ENCODE measurements at regions not wholly inside any gene's neighbourhood (a gene's known extent, or its start where the extent isn't known, plus 50 kb on each side); places are given as distances from the start of the nearest gene placed in this dataset.
"Not testable (repeated sequence)": the region's sequence is repeated elsewhere in the genome, so short reads cannot be mapped to it uniquely, and the experiment has no call there.

DNA sequence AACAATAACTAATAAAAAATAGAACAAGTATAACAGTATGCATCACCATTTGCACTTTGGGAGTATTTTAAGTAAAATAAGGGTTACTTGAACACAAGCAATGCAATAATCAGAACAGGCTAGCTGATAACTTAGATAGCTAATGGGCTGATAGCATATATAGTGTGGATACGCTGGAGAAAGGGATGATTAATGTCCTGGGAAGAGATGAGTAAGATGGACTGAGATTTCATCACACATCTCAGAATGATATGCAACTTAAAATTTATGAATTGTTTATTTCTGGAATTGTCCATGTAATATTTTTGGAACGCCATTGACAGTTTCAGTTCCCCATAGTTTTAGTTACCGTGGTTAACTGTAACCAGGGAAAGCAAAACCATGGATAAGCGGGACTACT lies 173.6 kb downstream of the ISL1 start:
- in situ Hi-C loops (cut with HindIII; ENCODE audit: low sequenced_read_pairs): no loop called here
- no peak for DNase-seq (ENCODE audit: low spot score)

DNA sequence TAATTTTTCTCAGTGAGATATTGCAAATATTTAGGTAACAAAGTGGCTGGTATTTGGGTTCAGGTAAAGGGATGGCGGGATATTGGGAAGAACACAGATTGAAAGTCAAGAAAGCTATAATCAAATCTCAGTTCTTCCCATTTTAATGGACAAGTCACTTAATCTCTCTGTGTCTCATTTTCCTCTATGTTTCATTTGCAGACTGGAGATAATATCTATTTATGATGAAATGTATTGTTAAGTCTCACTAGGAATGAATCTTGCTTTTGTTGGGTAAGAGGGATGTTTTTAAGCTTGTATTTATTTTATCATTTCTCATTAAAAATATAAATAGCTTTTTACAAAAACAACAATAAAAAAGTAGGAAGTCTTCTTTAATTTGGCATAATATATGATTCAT lies 175.4 kb downstream of the ISL1 start:
- in situ Hi-C loops (cut with HindIII; ENCODE audit: low sequenced_read_pairs): no loop called here
- DNase-seq (ENCODE audit: low spot score): no peak

- in situ Hi-C loops (cut with HindIII; ENCODE audit: low sequenced_read_pairs): no loop called here
- DNase-seq (ENCODE audit: low spot score): no peak
Observed at GRCh38 chr5:51559339-51559738, 176.1 kb downstream of the ISL1 start.

DNA sequence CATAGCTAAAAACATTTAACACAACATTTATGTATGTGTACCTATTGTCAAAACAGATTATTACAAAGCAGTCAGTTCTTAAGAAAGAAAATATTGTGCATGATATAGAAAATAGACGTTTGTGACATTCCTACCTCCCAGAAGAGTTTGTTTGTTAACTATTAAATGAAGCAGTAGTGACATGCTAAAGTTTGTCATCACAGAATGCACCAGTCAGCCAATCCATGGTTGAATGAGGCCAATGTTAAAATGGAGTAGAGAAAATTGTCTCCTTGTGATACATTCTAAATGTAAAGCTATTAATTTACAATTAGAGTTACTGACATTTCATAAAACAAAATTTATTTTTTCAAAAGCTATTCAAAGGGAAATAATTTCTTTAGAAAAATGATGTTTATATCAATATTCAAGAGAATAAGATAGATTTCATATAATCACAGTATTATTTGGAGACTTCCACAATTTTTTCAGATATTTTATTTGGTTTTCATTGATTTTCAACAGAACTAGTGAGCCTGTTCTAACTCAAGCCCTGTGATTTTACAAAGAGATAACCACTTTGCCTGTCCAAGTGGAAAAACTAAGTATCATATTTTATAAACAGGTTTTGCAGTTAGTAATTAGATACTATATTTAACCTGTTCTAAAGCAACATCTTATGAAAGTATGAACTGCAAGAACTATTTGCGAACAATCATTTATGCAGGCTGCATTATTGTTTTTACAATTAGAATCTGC lies 176.8 kb downstream of the ISL1 start:
- no peak for DNase-seq (ENCODE audit: low spot score)

DNA sequence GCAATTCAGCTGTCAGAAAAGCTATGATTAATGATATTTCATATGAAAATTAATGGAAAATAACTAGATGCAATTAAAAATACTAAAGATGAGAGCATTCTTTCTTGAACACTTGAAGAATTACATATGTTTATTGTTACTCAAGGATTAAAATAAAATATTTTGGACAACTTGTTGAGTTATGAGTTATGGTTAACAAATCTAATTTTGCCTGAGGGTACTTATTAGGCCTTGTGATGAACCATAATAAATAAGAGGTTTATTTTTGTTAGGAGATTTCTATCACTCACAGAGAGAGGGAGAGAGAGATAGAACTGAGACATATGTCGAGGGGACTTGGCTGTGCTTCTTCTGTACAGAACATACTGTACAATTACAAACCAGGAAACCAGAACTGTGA lies 183.7 kb downstream of the ISL1 start:
- in situ Hi-C loops (cut with HindIII; ENCODE audit: low sequenced_read_pairs): no loop called here
- no peak for DNase-seq (ENCODE audit: low spot score)

More for the DNA sequence above, 176.8 kb downstream of the ISL1 start:
- in situ Hi-C loops (cut with HindIII; ENCODE audit: low sequenced_read_pairs): no loop called here

DNA sequence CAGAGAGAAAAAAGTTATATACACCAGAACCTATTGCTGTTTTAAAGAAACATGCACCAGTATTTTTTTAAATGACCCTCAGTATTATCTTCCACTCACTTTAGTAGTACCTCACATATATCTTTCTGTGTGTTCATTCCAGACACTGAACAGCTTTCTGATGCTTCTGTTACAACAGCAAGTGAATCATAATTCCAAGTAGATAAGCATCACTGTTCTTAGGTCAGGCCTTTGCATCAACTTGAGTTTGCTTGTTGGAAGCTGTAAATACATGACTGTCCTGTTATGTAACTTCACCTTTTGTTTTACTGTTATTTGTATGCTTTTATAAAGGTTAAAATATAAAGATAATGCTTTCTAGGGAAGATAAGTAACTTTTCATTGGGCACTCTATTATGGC lies 184.4 kb downstream of the ISL1 start:
- in situ Hi-C loops (cut with HindIII; ENCODE audit: low sequenced_read_pairs): no loop called here
- no peak for DNase-seq (ENCODE audit: low spot score)

GRCh38 chr5:51573835-51574234 lies 190.6 kb downstream of the ISL1 start:
- in situ Hi-C loops (cut with HindIII; ENCODE audit: low sequenced_read_pairs): no loop called here
- no peak for DNase-seq (ENCODE audit: low spot score)

GRCh38 chr5:51582871-51583394 lies 199.7 kb downstream of the ISL1 start:
- DNase-seq (ENCODE audit: low spot score): no peak
- in situ Hi-C loops (cut with HindIII; ENCODE audit: low sequenced_read_pairs): no loop called here

GRCh38 chr5:51598026-51598425 lies 214.8 kb downstream of the ISL1 start:
- in situ Hi-C loops (cut with HindIII; ENCODE audit: low sequenced_read_pairs): no loop called here
- DNase-seq (ENCODE audit: low spot score): no peak

GRCh38 chr5:51599587-51599986 lies 216.3 kb downstream of the ISL1 start:
- in situ Hi-C loops (cut with HindIII; ENCODE audit: low sequenced_read_pairs): no loop called here
- no peak for DNase-seq (ENCODE audit: low spot score)

- no peak for DNase-seq (ENCODE audit: low spot score)
- in situ Hi-C loops (cut with HindIII; ENCODE audit: low sequenced_read_pairs): no loop called here
Observed at GRCh38 chr5:51604324-51604723, 221.1 kb downstream of the ISL1 start.

DNA sequence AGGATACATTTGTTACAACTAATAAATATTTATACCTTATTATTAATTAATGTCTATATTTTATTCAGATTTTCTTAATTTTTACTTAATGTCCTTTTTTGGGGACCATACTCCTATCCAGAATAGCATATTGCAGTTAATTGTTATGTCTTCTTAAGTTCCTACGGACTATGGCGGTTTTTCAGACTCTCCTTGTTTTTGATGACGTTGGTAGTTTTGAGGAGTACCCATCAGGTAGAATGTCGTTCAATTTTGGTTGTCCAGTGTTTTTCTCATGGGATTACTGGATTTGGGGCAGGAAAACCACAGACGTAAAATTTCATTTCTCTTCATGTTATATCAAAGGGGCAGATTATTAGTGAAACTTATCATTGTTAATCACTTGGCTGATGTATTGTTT lies 223.7 kb downstream of the ISL1 start:
- no peak for DNase-seq (ENCODE audit: low spot score)
- in situ Hi-C loops (cut with HindIII; ENCODE audit: low sequenced_read_pairs): no loop called here

- in situ Hi-C loops (cut with HindIII; ENCODE audit: low sequenced_read_pairs): no loop called here
- DNase-seq (ENCODE audit: low spot score): no peak
Observed at GRCh38 chr5:51618234-51618633, 235.0 kb downstream of the ISL1 start.

DNA sequence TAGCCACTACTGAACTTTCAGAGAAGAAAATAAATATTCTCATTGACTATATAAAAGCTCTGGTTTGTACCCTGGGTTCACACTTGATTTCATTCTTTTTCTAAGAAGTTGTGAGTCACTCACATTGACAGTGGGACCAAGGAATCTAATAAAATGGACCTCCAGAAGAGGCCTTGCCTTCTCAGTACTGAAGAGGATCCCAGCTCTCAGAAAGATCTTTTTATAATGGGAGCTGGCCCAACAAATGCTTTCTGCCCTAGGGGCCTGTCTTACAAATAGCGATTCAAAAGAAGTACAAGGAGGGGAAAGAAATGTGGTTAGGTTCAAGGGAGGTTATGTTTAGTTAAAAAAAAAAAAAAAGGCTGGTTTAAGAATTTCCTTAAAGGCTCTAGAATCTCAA lies 237.9 kb downstream of the ISL1 start:
- in situ Hi-C loops (cut with HindIII; ENCODE audit: low sequenced_read_pairs): no loop called here
- DNase-seq (ENCODE audit: low spot score): no peak

DNA sequence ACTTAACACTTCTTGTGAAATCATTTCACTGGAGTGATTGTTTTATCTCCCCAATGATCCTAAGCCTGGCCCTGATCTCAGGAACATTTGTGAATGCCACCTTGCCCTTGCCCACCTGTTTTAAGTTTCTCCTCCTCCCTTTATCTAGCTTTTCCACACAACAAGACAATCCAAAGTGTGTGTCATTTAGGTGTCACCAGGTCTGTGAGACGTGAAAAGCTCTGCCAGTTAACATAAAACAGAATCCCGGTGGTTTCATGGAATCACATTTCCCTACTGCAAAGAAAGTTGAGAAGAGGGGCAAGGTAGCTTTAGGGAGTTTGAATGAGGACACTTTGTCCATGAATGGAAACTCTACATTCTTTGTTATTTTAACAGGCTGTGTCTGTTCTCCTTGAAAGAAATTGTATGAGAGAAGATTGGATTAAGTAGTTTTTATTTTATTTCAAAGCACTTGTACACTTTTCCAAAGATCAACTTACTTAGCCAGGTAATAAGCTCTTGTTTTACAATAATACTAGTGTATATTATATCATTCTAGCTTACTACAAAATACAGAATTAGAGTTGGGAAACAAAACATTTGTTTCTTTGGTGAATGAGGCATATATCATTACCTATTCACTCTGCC lies 239.0 kb downstream of the ISL1 start:
- in situ Hi-C loops (cut with HindIII; ENCODE audit: low sequenced_read_pairs): no loop called here
- DNase-seq (ENCODE audit: low spot score): no peak

GRCh38 chr5:51625224-51625968 lies 242.1 kb downstream of the ISL1 start:
- DNase-seq (ENCODE audit: low spot score): no peak
- in situ Hi-C loops (cut with HindIII; ENCODE audit: low sequenced_read_pairs): no loop called here

DNA sequence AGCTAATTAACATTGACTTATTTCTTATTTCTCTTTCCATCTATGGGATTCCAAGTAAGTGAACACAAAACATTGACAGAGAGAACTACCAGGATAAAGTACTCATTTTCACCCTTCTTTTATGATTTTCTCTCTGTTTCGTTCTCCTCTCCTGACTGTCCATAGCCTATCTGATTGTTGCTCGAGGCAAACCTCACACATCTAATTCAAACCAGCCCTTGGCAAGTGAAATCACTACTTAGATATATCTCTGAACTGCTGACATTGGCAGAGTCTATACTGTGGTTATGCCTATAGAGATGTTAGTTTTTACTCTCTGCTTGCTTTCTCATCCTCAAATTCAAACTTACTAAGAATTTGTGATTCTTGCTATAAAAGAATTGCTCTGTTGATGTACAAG lies 248.8 kb downstream of the ISL1 start:
- no peak for DNase-seq (ENCODE audit: low spot score)
- in situ Hi-C loops (cut with HindIII; ENCODE audit: low sequenced_read_pairs): no loop called here

DNA sequence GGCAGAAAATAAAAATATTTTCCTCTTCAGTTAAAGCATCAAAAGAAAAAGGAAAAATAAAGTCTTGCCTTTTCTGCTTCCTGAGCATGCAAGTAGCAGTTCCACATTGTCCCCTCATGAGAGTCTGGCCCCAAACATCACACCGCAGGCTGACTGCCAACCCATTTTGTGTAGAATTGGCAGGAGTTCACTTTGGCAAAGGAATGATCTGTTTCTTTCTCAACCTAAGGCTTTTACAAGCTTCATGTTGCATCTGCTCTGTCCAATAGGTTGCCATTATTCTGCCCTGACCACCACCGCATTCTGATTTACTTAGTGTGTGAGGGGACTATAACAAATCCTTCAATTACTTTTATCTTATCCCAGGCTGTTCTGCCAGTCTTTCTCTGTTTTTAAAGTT lies 249.5 kb downstream of the ISL1 start:
- in situ Hi-C loops (cut with HindIII; ENCODE audit: low sequenced_read_pairs): no loop called here
- DNase-seq (ENCODE audit: low spot score): peak; percentile 5

GRCh38 chr5:51636973-51637372 lies 253.7 kb downstream of the ISL1 start:
- in situ Hi-C loops (cut with HindIII; ENCODE audit: low sequenced_read_pairs); DNase-seq (ENCODE audit: low spot score): not testable (repeated sequence)

DNA sequence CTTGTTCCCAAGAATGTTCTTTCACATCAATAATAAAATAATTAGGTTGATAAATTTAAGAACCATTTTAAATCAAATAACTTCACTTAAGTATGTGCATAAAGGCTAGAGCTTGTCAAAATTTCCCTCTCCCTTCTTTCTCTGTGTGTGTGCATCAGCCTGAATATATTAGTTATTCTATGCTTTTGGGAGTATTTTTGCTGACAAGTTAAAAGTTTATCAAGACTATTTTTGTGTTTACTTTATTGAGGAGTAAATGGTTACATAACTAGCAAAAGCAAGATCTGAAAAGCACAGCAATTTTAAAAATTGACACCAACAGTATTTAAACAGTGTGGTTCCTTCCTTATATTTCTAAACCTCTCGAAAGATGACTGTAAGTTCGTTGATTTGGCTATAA lies 261.7 kb downstream of the ISL1 start:
- in situ Hi-C loops (cut with HindIII; ENCODE audit: low sequenced_read_pairs): no loop called here
- DNase-seq (ENCODE audit: low spot score): no peak
